ENCODE measurements at regions not wholly inside any gene's neighbourhood (a gene's known extent, or its start where the extent isn't known, plus 50 kb on each side); places are given as distances from the start of the nearest gene placed in this dataset.
"Not testable (repeated sequence)": the region's sequence is repeated elsewhere in the genome, so short reads cannot be mapped to it uniquely, and the experiment has no call there.

DNA sequence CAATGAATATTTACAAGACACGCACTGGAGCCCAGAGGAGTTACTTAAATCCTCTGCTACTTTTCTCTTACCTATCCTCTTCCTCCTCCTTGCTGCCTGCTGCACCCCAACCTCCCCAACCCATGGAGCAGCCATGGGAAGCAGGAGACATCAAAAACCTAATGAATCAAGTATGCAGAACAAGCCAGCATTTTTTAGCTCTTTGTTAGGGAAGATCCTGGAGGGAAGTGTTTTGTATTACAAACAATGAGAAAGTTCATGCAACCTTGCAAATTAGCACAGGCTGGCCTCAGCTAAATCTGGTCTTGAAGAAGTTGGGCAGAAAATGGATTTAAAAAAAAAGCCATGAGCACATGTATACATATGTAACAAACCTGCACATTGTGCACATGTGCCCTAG is 498.8 kb downstream of the KIF4B start:
- DNase-seq (ENCODE audit: low spot score) = no peak

DNA sequence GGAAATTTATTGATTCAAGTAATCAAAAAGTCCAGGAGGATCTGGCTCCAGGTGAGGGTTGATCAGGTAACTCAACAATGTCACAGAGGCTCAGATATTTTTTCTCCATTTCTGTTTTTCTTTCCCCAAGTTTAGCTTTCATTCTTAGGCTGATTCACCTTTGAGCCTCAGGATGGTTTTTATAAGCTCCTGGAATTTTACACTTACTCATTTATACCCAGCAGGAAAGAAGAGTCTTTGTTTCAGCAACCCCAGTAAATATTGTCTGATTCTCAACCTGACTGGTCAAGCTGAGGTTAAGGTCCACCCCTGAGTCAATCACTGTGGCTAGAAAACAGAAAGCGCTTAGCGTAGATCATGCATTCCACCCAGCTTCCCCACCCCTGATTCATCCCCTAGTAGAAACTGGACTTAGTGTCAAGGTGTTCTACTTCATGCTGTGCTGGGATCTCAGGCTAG is 500.6 kb downstream of the KIF4B start:
- no peak for DNase-seq (ENCODE audit: low spot score)

DNA sequence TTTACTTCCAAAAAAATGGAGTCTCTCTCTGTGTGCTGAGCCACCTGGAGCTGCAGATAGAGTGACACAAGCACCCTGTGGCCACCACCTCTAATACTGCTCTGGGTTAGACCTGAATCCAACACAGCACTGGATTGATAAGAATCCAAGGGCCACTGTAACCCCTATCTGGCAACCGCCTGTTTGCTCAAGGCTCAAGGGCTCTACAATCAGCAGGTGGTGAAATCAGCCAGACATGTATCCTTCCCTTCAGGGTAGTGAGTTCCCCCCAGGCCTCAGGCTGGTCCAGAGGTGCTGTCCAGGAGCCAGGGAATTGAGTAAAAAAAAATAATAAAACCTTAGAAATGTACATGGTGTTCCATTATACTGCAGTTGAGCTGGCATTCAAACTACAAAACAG is 509.0 kb downstream of the KIF4B start:
- no peak for DNase-seq (ENCODE audit: low spot score)

DNA sequence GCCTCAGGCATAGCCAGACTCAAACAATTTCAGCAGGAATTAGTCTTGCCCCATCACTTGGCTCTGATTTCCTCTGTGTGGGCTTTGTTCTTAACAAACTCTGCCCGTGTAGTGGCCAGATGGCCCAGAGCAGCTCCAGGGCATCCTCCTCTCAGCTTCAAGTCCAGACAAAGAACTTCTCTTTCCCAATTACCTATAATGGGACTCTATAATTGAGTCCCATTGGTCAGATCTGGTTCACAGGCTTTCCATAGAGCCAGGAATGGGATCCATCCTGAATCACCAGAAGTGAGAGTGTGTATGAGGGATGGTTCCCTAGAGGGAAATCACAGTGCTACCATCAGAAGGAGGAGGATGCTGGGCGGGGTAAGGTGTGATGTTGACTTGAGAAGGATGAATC is 515.8 kb downstream of the KIF4B start:
- DNase-seq (ENCODE audit: low spot score) = no peak

DNA sequence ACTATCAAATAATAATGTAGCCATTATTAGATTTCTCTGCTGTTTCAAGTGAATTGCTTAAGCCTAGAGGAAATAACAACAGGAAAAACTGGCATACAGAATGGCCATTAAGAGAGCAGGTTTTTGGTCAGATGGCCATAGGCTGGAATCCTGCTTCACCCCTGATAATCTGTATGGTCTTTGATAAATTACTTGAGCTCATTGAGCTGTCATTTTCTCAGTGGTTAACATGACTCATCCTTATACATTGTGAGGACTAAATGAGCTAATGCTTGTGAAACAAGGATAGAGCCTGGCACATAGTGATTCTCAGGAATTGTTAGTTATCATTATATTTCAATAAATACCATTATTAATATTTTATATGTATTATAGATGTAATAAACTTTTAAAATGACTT is 516.5 kb downstream of the KIF4B start:
- DNase-seq (ENCODE audit: low spot score) = no peak

DNA sequence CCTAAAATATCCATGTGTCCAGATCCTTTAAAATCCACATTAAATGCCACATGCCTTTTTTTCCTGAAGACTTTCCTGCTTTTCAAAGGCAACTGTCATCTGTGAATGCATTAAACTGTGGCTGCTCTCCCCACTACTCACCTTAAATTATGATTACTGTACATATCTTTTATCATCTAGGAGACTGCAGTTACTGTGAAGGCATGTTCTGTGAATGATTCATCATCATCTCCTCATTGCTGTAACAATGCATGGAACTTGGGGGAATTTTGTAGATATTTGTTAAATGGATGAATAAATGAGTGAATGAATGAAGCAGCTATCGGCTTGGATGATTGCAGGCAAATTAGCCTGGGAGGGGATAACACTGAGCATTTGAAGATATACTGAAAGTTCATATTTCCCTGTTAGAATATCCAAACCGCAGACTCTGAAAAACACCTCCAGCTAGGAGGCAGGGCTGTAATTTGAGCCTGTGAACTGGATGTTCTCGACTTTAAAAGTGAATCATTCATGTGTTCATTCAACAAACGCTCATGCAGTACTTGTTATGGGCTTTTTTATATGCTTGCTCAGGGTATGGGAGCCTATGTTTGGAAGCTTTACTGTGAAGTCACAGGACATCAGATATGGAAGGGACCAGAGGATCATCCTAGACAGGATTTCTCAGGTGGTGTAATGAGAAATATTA is 519.2 kb downstream of the KIF4B start:
- no peak for DNase-seq (ENCODE audit: low spot score)

DNA sequence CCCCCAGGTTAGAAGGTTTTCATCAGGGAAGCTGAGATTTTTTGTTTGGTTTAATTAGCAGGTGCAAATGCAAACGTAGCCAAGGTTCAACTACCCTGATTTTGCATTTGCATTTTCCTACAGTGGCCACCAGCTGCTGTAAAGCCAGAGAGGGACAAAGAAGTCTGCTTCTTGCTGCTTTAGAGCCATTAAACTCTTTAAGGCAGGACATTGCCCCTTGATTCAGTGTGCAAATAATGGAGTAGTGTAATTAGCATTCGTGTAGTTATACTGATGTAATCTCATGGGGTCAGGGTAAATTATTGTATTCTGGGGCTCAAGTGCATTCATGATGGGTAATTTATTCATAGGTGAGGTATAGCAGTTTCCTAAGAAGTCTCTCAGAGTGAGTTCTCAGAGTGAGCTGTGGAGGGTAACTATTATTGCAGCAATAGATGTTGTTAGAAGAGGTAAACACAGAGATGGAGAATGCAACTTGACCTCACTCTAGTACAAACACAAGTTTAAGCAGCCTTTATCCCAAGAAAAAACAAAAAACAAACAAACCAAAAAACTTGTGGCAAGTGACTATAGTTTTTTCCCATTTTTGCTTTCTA is 526.5 kb downstream of the KIF4B start:
- DNase-seq (ENCODE audit: low spot score) = no peak

DNA sequence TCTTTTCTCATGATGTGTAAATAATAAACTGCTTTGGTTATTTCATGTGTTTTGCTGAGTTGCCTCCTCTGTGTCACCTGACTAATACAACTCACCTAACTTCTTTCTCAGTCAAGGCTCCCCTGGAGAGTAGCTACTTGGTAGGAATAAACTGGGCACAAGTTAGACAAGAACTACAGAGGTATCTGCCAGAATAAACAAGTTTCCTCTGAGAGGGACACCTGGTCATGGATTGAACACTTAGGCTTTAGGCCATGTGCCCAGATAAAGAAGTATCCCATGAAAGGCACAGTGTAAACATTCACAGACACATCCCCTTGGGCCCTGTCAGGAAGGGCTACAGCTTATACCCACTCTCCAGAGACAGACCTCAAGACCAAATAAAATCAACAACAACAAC is 532.5 kb downstream of the KIF4B start:
- DNase-seq (ENCODE audit: low spot score) = no peak

DNA sequence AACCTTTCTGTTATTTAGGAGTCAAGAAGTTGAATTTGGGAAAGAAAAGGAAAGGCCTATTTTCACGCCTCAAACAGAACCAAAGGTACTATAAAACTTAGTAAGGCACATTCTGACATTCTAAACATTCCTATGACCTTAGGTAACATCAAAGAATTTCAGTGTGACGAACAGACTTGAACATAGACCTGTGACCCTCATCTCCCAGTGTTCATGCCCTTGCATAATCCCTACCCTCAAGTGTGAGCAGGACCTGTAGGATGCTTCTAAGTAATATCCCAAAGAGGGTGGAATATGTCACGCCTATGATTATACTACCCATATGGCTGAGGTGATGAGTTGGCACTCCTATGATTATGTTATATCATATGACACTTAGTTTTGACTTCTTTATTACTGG is 540.9 kb downstream of the KIF4B start:
- no peak for DNase-seq (ENCODE audit: low spot score)

DNA sequence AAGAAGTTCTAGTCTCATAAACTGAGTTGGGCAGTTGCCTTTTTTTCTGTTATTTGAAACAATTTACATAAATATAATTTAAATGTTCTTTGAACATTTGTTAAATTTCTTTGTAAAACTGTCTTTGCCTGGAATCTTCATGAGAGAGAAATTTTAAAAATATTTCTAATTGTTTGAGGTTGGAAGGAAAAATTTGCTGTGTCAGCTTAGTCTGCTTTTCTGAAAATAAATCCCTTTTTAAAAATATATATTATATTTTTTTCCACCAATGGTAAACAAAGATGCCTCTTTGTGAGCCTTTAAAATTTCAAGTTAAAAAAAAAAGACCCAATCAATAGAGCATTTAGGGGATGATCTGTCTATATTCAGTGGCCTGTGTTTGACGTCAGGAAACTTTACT is 542.7 kb downstream of the KIF4B start:
- DNase-seq (ENCODE audit: low spot score) = no peak

DNA sequence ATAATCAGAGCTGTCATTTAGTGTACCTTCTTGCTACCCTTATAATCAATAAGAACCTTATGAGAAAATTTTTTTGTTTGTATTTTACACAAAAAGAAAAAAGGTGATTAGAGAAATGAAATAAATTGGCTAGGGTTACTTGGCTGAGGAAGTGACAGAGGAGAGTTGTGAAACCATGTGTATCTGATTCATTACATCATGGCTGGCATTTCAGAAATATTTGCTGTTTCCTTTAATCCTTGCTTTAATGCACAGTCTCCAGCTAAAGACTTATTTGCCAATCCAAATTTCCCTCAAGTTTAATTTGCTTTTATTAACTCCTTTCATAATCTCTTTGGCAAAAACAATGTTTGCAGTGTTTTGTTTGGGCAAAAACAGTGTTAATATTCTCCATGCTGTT is 543.1 kb downstream of the KIF4B start:
- DNase-seq (ENCODE audit: low spot score) = no peak

DNA sequence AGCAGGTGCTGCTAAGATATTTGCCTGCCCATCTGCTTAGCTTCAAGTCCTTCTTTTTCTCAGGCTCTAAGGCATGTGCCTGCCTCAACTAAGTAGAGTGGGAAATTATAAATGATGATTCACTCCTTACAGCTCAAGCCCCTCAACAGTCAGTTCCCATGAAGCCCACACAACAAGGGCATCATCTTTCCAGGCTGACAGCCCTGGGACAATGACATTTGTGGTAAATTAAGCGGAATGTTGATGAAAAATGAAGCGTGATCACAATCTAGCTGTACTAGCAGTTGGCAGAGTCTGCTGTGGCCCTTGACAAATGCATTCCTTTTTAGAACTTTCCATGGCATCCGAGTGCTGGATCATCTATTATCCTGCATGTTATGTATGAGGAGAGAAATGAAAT is 548.6 kb downstream of the KIF4B start:
- no peak for DNase-seq (ENCODE audit: low spot score)

DNA sequence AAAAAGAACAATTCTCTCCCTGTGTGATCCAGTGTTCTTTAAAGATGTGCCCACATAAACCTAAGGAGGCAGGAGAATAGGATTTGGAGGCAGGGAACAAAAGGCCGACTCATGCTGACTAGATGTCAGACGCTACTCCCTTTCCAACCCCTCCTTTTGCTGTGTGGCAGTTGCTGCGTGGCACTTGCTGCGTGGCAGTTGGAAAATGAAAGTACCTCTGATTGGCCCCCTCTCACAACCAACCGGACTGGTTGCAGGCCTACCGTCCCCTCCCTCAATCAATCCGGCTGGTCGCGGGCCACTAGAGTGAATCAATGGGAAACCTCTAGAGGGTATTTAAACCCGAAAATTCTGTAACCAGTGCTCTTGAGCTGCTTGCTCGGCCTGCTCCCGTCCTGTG is 551.0 kb downstream of the KIF4B start:
- no peak for DNase-seq (ENCODE audit: low spot score)

DNA sequence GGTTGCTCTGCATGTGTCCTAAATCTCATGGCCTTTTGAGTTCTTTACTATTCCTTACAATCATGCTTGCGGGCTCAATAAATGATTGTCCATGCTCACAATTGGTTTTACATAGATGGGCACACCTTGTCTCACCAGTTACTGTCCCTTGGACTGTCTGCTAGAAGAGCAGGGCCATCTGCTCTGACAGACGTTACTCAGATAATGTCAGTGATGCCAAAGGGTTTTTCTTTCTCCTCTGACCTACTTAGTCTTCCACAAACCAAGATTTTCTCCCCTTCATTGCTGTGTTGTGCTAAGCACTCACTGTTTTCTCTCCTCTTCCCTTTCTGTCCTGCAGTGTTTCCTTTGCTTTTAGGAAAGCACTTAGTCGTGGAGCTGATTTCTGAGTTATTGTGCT is 562.3 kb downstream of the KIF4B start:
- DNase-seq (ENCODE audit: low spot score) = no peak

DNA sequence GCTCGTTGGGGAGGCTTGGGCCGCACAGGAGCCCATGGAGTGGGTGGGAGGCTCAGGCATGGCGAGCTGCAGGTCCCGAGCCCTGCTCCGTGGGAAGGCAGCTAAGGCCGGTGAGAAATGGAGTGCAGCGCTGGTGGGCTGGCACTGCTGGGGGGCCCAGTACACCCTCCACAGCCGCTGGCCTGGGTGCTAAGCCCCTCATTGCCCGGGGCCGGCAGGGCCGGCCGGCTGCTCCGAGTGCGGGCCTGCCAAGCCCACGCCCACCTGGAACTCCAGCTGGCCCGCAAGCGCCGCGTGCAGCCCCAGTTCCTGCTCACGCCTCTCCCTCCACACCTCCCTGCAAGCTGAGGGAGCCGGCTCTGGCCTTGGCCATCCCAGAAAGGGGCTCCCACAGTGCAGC is 573.3 kb downstream of the KIF4B start:
- not testable (repeated sequence) for DNase-seq (ENCODE audit: low spot score)

DNA sequence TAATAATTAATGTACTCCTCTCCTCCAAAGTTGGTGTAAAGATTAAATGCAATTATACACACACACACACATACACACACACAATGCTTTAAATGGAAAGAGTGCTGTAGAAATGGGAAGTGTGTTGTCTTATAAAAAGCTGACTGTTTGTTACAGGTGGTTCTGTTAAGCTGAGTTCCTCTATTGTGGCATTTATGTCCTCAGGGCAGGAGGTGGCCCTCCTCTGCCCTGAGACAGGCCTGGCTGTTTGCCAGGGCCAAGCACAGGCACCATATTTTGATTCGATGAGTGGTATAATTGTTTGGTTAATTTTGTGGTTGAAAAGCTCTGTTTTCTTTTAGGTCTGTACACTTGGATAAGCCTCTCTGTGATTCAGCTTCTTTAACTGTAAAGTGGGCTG is 573.9 kb downstream of the KIF4B start:
- DNase-seq (ENCODE audit: low spot score) = no peak

DNA sequence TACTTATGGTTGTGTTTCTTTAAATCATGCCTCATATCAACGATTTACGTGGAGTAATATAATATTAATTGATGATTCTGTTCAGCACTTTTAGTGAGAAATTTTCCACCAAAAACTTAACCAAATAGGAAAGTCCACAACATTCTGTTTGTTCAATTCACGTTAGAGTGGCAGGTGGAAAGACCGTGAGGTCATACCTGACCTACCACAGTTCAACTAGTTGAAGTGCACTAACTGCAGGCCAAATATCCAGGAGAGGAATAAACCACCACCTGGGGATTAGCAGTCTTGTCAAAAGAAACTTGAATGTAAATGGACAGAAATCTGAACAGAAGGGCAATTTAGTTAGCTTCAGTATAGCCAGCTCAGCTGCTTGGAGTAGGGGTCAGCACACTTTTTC is 577.7 kb downstream of the KIF4B start:
- DNase-seq (ENCODE audit: low spot score) = no peak

DNA sequence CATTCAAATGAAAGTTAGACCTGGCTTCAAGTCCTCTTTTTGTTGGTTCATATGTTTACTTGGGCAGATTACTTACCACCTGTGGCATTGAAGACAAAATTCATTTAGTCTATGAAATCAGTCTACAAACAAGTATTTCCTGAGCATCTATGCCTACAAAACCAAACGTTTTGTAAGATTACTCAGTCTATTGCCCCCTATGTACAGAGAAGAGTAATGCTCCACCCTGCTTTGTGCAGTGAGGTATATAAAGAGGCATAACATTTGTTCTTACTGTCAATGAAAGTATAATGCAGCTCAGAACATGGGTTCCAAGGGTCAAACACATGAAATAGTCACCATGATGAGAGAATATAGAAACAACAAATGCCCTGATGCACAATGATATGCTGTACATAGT is 580.7 kb downstream of the KIF4B start:
- DNase-seq (ENCODE audit: low spot score) = no peak

DNA sequence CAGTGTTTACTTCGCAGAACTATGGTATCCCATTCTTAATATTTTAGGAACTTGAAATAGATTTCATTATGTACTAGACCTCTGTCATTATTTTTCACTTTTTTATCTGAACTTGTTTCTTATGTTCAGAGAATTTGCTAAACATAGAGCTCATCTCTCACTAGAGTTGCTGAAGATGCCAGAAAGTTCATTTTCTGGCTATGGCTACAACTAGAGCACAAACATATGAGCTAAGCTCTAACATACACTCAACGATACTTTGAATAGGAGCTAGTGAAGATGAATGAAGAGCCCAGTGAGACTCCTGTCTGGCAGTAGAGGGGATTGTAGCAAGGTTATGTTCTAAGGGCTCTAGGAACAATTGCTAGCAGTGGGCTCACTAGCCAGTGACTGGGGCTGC is 582.2 kb downstream of the KIF4B start:
- no peak for DNase-seq (ENCODE audit: low spot score)

DNA sequence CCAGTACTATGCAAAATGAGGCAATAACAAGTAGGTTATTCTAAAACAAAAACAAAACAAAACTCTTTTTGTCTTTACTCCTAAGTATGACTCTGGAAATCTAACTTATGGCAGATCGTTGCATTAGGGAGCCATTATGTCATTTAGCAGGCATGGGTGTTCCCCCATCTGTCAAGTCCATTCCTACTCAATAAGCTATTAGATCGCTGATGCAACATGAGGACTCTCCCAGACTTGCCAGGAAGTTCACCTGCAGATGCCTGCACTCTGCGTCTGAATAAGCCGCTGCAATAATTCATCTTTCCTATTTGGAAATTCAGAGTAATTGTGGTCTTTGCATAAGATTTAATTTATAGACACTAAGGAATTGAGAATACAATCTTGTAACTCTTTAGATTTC is 585.0 kb downstream of the KIF4B start:
- DNase-seq (ENCODE audit: low spot score) = no peak

DNA sequence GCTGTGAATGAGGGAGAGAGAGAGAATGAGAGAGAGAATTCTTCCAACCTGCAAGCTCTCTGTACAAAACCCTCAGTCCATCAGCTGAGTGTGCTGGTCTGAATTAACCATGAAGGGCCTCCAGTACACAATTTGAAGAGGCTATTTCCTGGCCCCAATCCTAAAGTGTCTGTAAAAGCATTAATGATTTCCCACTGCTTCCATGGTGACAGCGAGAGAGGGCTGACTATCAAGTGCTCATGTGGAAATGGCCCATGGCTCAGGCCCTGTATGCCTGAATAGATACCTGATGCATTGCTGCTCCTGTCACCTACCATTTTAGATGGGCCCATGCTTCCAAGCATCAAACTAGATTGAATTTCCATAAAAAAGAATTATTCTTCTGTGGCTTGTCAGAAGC is 592.4 kb downstream of the KIF4B start:
- no peak for DNase-seq (ENCODE audit: low spot score)

DNA sequence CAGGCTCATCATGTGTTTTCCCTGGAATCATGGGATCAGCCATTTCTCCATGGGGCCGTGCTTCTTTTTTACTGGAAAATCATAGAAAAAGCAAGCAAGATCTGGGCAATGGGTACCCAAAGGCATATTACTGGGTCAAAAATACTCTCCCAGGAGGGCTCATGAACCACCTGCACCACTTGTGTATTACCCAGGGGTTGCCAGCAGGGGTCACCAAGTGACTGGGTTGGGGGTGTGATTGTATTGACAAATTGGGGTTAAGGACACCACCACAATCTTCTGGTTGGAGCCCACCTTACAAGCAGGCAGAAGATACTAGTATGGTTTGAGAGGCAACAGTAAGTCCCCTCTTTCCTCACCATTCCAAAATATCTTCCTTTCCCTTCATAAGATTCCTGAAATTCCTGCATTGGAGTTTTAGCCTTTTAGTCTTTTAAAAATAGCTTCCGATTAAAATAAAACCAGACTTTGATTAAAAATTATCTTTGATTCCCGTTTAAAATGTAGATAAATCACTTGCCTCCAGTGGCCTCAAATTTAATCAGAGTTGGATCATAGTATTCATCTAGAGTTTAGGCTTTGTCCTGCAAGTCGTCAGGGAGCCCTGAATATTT is 603.3 kb downstream of the KIF4B start:
- DNase-seq (ENCODE audit: low spot score) = peak; percentile 23

DNA sequence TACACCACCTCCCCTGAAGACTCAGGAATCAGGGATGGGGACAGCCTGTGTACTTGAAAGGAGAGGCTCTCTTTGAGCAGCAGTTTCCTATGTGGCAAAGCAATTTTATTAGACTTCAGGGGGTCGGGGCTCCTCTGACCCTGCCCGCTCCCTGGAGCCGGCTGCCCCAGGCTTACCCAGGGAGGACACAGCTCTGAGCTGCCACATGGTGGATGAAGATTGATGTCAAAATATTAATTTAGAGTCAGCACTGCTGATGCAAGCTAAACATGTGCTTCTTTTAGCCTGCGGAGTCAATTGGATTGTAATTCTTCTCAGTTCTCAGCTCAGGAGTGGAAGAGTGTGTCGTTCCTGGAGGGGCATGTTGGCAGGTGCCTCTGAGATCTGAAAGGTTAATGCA is 606.1 kb downstream of the KIF4B start:
- no peak for DNase-seq (ENCODE audit: low spot score)

All from putamen (tissue), 1 donor.